ENCODE measurements at regions not wholly inside any gene's neighbourhood (a gene's known extent, or its start where the extent isn't known, plus 50 kb on each side); places are given as distances from the start of the nearest gene placed in this dataset.

DNA sequence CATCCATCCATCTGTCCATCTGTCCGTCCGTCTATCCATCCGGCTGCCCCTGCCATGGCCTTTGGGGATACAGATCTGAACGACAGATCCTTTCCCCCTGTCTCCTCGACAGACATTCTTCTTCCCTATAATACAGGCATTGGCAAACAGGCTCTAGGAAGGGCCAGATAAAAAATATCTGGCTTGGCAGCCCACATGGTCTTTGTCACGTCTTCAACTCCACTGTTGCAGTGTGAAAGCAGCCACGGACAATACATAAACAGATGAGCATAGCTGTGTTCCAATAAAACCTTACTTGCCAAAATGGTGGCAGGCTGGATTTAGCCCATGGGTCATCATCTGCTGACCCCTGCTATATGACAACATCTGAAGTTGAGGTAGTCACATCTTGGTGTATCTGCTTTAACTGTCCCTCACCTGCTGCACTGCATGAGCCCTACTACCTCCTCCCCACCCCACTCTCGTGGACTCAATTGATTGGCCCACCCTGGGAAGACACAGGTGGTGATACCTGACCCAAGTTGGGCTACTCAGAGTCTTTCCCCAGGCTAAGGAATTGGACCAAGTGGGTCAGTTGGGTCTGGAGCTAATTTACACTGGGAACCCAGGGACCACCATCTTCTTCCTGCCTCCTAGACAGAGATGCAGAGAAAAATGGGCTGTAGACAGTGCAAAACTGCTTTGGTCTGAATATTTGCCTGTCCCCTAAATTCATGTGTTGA is 128.4 kb upstream of the SMAD3 start:
- TF ChIP-seq, protein P1, sequence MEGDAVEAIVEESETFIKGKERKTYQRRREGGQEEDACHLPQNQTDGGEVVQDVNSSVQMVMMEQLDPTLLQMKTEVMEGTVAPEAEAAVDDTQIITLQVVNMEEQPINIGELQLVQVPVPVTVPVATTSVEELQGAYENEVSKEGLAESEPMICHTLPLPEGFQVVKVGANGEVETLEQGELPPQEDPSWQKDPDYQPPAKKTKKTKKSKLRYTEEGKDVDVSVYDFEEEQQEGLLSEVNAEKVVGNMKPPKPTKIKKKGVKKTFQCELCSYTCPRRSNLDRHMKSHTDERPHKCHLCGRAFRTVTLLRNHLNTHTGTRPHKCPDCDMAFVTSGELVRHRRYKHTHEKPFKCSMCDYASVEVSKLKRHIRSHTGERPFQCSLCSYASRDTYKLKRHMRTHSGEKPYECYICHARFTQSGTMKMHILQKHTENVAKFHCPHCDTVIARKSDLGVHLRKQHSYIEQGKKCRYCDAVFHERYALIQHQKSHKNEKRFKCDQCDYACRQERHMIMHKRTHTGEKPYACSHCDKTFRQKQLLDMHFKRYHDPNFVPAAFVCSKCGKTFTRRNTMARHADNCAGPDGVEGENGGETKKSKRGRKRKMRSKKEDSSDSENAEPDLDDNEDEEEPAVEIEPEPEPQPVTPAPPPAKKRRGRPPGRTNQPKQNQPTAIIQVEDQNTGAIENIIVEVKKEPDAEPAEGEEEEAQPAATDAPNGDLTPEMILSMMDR (IDR thresholded peaks at IDR 0.05): no peak
- TF ChIP-seq POLR2AphosphoS5 (IDR thresholded peaks at IDR 0.05): no peak

Measured in transverse colon (tissue), 4 donors.